Ishikawa (cell line): ENCODE measurements at regions not wholly inside any gene's neighbourhood (a gene's known extent, or its start where the extent isn't known, plus 50 kb on each side); places are given as distances from the start of the nearest gene placed in this dataset.

ENCODE experiments used
- CEBPB ChIP-seq: IDR thresholded peaks from 2 replicates; pipeline ENCODE4 v1.6.1; 2012
- MAX ChIP-seq: IDR thresholded peaks from 2 replicates; pipeline ENCODE4 v1.6.1; 2012

- no peak for TF ChIP-seq MAX
- TF ChIP-seq CEBPB, result no peak
Observed at GRCh38 chr12:87311206-87311605, 718.0 kb downstream of the C12orf50 start.
